Bronchial epithelial cell (primary cell): ENCODE measurements at regions not wholly inside any gene's neighbourhood (a gene's known extent, or its start where the extent isn't known, plus 50 kb on each side); places are given as distances from the start of the nearest gene placed in this dataset.

Source experiments
- DNase-seq: peaks from one replicate; pipeline ENCODE4 v3.0.0-alpha.2; 2010; ENCODE audit warnings: low read depth
- FAIRE-seq: peaks from 2 replicates; lab custom pipeline; 2011; peaks lifted over from hg19 to GRCh38; lab: Jason Lieb, UNC
- H3K27me3 ChIP-seq: 2 replicates; pipeline ENCODE4 v1.5.1; 2011; ENCODE audit warnings: low read length; ENCODE audit not compliant: control insufficient read depth, insufficient read depth
- H3K36me3 ChIP-seq: 2 replicates; pipeline ENCODE4 v1.5.1; 2011; ENCODE audit warnings: low read length; ENCODE audit not compliant: control insufficient read depth, insufficient read depth
- H3K4me3 ChIP-seq: 2 replicates; pipeline ENCODE4 v1.5.1; 2011; ENCODE audit warnings: mild to moderate bottlenecking, low read depth, low read length, control low read depth
- CTCF ChIP-seq: IDR thresholded peaks from 2 replicates; pipeline ENCODE4 v1.5.1; 2011; ENCODE audit warnings: mild to moderate bottlenecking, moderate library complexity, low read length, control low read depth, inconsistent platforms; ENCODE audit not compliant: insufficient read depth, severe bottlenecking

GRCh38 chr10:36344240-36345174 lies 702.4 kb upstream of the FZD8 start:
- no peaks in the 10 kb centered on the region for H3K27me3 ChIP-seq
- peak; percentile 35 for DNase-seq
- no peaks in the 10 kb centered on the region for H3K36me3 ChIP-seq
- no peak for TF ChIP-seq CTCF
- no peak for FAIRE-seq
- H3K4me3 ChIP-seq: no peak overlapping the region

- no peak for FAIRE-seq
- Histone ChIP-seq H3K27me3 (no peaks in the 10 kb centered on the region), H3K4me3 (no peak overlapping the region), H3K36me3 (no peaks in the 10 kb centered on the region)
- no peak for DNase-seq
- no peak for TF ChIP-seq CTCF
These were observed 700.7 kb upstream of the FZD8 start for GRCh38 chr10:36342781-36343180.

- no peak overlapping the region for H3K4me3 ChIP-seq
- no peaks in the 10 kb centered on the region for H3K27me3 ChIP-seq
- FAIRE-seq (no peak), DNase-seq (peak; percentile 11)
- no peak for TF ChIP-seq CTCF
- H3K36me3 ChIP-seq: no peaks in the 10 kb centered on the region
These were observed 699.4 kb upstream of the FZD8 start for GRCh38 chr10:36341471-36341870.

- Histone ChIP-seq H3K27me3 (no peaks in the 10 kb centered on the region), H3K4me3 (no peak overlapping the region), H3K36me3 (no peaks in the 10 kb centered on the region)
- FAIRE-seq (no peak), DNase-seq (no peak)
- no peak for TF ChIP-seq CTCF
These were observed 694.2 kb upstream of the FZD8 start for GRCh38 chr10:36336315-36336714.

- no peak for FAIRE-seq
- TF ChIP-seq CTCF: no peak
- no peak for DNase-seq
- H3K4me3 ChIP-seq: no peak overlapping the region
- no peaks in the 10 kb centered on the region for H3K27me3 ChIP-seq
- no peaks in the 10 kb centered on the region for H3K36me3 ChIP-seq
These were observed 691.4 kb upstream of the FZD8 start for GRCh38 chr10:36333446-36333845.

GRCh38 chr10:36332926-36333325 lies 690.8 kb upstream of the FZD8 start:
- Histone ChIP-seq H3K36me3 (no peaks in the 10 kb centered on the region), H3K4me3 (no peak overlapping the region), H3K27me3 (no peaks in the 10 kb centered on the region)
- no peak for TF ChIP-seq CTCF
- FAIRE-seq: no peak
- DNase-seq: no peak
